ENCODE measurements at regions not wholly inside any gene's neighbourhood (a gene's known extent, or its start where the extent isn't known, plus 50 kb on each side); places are given as distances from the start of the nearest gene placed in this dataset.

DNA sequence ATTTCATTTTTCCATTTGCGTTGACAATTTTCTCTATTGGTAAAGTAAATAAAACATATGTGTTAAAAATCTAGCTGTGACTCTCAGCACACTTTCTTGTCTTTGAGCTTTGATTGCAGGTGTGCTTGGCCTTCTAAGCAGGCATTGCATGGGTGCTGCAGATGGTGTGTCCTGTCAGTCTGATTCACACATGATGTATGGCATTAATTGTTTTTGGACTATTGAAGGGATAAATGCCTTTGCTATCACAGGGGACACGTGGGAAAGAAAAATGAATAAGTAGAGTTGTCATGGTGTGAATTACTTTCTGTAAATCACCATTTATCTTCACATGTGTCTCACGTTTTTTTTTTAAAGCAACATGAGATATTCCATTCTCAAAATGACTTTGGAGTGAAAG, 211.3 kb upstream of the NAV3 start:
- DNase-seq = no peak

DNA sequence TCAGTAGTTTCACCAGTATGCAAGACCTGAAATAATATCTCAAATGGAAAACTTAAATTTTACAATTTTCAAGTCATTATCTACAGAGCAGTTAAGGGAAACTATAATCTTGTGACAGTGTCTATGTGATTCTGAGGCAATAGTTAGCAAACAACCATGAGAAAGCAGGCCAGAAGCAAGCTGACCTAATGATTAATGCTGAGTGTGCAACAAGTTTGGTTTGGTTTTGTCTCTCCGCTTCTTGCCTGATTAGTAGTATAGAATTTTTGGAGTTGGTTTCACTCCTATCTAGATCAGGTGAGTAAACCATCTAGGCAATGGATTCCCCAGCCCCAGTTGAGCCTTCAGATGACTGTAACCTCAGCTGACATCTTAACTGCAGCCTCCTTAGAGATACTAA, 212.9 kb upstream of the NAV3 start:
- no peak for DNase-seq

DNA sequence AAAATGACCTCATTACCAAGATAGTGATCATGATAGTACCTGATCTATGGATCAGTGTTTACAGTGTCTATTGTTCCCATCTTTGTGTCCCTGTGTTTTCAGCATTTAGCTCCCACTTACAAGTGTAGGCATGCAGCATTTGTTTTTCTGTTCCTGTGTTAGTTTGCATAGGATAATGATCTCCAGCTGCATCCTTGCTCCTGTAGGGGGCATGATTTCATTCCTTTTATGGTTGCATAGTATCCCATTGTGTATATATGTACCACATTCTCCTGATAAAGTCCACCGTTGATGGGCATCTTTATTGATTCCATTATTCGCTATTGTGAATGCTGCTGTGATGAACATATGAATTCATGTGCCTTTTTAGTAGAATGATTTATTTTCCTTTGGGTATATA, 215.4 kb upstream of the NAV3 start:
- no peak for DNase-seq

DNA sequence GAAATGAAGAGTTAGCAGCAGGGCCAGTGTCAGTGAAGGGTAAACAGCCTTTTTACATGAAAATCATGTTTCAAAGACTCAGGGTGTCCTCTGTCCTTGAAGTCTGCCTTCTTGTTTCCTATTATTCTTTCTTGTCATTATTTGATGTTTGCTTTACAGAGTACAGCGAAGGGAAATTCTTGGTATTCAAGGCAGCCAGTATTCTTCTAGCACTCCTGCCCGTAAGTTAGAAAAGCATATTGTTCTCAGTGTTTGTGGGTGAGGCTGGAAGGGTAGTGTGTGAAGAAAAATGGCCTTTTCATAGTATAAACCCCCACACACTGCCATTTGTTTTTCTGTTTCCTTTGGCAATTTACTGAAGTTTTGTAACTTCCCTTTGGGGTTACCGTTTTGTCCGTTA, 217.3 kb upstream of the NAV3 start:
- DNase-seq = no peak

DNA sequence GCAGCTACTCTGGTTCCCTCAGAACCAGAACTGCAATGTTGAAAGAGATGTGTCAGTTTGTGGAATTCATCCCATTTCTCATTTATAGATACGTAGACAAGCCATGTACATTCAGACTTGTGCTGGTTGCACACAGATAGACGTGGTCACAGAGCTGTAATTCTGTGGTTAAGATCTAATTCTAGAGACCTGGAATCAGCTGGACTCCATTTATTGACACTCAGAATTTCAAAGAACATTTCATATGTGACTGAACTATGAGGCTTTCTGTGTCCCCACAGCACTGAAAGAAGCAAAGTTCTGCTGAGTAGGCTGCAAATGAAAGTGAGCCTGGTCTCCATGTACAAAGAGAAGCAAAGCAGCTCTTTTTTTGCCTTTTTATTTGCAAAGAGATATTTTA, 220.2 kb upstream of the NAV3 start:
- no peak for DNase-seq

DNA sequence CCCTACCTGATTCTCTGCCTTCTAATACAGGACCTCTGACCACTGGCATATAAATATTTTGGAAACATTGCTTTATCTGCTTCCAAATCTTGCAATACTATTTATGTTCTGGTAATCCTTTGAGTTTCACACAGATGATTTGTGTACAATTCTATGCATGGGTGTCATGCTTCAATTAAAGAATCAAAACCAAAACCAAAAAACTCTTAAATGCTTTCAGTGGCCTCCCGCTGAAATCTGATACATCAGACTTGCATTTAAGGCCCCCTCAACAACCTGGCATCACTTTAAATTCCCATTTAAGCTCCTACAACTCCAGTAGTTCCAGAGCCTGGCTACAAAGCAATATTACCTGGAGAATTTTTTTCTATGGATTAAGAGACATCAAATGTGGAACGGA, 221.7 kb upstream of the NAV3 start:
- DNase-seq = no peak

DNA sequence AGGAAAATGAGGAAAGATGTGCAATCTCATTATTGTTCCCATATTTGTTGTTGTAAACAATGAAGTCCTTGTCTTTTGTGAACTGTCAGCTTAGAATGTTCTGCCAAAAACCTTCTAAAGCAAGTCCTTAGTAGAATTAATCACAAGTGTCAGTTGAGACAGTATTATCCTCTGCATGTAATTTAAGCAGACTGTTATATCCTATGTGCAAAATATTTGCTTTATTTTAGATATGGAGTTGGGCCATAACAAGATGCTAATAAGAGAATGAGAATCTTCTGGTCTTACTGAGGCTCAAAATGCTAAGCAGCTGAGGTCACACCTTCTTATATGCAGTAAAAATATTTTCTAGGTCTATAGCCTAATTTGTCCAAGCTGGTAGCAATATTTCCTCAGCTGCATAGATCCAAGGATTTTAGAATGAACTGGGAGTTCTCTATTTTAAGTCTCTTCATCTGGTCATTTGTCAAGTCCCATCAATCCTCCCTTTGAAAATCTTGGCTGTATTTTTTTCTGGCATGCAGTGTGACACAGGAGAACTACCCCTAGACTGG, 222.3 kb upstream of the NAV3 start:
- DNase-seq = no peak

DNA sequence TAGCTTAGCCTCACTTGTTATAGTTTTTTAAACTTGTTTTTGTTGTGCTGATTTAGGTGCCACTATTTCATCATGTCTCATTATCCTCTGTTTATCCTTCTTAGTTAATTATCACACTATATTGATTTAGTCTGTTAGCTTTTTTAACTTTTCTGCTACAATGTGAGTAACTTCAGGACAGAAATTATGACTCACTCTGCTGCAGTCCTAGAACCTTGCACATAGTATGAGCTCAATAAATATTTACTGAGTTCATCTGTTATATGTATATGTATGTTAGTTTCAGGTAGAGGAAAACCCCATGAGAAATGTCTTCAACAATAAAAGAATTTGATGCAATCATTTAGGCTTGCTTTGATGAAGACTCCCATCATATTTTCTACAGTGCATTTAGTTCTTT, 224.3 kb upstream of the NAV3 start:
- DNase-seq = no peak

DNA sequence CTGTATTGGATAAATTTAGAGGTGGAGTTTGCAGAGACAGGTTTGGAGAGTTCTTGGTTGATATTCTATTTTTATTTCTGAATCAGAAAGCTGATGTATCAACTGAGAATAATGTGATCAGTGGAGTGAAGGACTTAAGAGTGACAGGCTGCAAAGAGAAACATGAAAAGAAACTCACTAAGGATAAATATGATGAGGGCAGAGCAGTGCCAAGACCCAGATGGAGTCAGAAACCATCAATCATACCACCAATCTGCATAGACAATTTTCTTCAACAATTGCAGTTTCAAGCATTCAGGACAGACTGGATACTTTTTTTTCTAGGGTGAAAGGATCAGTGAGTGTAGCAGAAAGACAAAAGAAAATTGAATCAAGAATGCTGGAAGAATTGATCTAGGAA, 226.7 kb upstream of the NAV3 start:
- DNase-seq = no peak

DNA sequence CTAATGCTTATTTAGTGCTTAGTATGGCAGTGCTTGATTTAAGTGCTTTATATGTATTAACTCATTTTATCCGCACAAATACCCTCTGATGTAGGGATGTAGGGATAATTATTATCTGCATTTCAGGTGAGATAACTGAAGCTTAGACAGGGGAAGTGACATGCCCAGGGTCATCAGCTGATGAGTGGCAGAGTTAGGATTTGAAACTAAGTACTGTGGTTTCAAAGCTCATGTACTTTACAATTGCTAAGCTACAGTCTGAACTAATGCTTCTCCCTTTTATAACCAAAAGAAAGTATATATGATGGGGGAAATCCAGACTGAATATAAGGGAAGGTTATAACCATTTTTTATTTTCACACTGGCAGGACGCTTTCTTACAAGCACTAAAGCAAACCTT, 229.6 kb upstream of the NAV3 start:
- DNase-seq = no peak

DNA sequence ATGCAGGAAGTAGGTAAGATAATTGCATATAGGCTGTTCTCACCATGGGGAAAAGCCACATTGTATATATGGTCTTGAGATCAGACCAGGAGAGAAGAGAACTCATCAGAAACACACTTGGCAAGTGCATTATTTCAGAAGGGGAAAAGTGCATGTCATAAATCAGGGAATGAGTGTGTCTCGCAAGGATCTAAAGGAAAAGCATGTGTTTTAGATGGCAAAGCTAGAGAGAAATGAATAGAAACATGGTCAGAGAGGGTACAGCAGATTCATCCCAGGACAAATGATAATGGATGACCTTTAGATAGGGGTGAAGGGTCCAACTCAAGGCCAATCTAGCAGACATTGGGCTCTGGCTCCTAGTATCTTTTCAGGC, 230.2 kb upstream of the NAV3 start:
- DNase-seq = no peak

DNA sequence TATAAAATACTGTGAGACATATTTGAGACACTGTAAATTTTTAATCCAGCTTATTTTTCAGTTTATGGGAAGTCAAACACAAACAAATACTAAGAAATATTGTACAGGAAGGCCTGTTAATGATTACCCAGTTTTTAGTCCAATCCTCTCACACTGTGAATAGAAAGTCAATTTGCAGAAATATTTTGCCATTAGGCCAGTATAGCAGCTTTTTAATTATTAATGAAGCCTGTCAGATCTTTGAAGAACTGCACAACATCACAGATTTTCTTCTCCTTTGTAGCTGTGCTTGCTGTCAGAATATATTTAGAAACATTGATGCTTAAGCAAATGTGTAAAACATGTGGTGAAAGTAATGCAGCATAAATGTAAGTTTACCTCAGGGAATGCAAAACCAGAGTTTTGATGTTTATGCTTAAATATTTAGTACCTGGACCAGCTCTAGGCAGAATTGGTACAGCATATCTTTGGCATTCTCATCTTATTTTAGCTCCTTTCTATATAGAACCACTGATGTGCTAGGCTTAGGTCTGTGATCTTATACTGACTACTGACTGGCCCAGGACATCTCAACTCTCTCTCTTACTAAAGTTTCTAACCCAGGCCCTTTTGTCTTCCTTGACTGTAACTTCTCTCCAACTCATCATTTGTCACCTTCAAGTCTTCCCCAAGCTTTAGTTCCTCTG, 230.8 kb upstream of the NAV3 start:
- no peak for DNase-seq

DNA sequence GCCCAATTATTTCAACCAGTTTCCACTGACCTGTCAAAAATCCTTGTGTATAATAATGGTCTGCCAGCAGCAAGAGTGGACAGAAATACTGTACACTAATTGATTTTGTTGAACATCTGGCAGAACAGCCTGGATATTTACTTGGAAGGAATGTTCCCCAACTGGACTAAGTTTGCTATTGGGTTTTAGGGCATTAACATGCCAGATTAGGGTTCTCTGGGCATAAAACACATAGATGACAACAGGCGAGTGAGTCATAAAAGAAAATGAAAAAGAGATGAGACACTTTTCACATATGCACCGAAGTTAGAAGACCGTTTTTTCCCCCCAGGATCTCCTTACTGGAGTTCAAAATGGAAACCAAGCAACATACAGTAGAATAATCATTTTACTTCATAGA, 236.3 kb upstream of the NAV3 start:
- DNase-seq = no peak

DNA sequence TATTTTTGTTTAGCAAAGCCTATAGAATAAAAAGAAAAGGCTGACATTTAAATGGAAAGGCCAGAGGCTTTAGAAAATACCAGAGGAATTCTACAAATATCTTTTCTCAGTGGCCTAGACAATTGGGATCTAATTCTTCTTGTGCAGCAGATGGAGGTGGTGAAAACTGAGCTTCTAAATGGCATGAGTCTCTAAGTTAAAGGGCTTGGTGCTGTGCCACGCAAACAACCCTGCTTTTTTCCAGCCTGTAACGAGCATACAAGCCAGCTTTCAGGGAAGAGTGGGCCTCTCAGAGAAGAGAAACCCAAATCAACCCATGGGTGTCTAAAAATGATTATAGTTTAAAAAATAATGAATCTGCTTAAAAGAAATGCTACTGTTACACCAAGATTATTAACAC, 237.9 kb upstream of the NAV3 start:
- DNase-seq = no peak

DNA sequence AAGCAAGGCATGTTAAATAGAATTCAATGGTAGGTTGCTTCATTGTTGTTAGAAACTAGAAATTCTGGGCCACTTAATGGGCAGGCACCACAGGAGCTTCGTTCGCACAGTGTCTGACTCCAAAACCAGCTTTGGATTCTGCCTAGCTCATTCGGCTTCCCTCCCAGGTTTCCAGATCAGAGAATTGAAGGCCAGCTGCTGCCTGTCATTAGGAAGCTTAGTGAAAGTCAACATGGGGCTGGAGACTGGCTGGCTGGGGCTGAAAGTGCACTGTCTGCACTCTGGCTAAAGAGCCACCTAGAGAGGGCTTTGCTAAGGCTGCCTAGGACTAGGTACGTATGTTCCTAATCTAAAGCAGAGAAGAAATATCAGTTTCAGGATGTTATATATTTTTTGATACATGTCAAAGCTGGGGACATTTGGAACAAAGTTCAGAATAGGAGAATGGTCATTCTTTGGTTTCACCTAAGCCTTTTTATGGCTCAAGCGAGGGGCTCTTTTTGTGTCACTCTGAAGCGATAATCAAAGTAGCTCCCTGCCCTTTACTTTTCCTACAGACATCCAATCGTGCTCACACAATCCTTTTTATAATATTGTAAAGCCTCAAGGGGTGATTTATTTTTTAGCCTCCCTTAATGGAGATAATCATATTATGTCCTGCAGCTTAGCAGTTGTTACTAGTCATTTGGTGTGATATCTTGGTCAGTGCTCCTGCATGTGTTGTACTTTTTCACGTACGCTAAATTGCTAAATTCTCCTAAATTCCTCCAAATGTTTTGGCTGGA, 238.5 kb upstream of the NAV3 start:
- no peak for DNase-seq

DNA sequence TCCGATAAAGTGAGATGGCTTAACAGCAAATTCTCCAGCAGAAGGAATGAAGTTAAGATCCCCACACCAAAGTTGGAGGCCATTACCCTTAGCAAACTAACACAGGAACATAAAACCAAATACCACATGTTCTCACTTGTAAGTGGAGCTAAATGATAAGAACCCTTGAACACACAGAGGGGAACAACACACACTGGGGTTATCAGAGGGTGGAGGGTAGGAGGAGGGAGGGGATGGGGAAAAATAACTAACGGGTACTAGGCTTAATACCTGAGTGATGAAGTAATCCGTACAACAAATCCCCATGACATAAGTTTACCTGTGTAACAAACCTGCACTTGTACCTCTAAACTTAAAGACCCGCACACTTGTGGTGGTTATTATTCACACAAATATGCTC, 240.4 kb upstream of the NAV3 start:
- DNase-seq = no peak

DNA sequence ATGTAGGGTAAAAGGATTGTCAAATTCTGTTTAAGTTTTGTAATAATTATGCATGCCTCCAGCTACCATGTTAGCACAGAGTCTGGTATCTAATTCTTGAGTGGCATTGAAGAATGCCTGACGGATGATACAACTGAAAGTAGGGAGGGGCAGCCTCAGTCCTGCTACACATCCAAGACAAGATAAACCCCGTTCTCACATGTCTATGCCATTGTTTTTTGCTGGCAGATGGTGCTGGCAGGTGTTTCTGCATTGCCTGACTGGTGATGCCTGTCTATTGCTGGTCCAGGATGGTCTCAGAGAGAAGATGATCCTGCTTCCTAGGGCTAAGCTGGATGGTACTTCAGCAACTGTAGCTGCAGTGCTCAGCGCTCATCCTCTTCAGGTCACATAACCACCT, 245.8 kb upstream of the NAV3 start:
- no peak for DNase-seq

DNA sequence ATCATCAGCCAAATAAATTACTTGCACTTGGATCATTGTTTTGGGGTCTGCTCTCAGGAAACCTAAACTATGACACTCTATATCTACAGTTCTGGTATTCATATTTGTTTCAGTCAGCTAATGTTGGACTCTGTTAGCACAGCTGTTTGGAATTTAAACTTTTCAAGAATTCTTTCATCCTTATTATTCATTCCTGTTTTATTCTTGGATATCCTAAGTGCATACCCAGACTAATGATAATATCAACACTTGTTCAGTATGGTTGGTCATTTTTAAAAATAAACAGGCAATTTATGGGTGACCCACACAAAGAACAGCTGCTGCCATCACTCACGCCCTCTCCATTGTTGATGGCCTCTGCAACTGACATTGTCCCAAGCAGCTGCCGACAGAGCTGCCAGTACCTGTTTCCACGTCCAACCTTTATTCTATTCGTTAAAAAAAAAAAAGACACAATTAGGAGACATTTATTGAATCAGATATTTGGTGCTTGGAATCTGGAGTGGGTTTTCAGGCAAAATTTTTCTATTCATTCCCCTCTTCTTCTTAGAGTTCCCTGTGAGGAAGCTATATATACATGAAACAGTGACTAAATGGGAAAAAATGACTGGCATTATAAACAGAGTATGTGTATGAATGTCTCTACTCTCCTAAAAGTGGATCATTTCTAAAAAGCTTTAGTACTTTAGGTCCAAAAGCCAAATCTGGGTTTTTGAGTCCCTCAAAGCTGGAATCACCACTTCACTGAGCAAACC, 252.1 kb upstream of the NAV3 start:
- DNase-seq = no peak

DNA sequence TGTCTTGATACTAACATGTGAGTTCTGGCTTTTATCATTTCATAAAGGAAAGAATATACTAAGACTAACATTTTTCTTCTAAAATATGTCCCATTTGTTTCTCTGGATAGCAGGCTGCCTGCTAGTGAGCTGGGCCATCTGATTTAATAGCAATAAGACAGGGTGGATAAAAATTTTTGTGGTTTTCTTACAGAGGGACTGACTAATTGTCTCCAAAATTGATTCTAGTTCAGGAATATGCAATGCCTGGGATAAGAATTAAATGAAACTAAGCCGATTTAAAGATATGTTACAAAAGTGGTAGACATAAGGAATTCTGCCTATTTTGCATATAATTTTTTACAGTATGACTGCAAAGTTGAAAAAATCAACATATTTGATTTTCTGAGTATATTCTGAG, 252.9 kb upstream of the NAV3 start:
- DNase-seq = no peak

DNA sequence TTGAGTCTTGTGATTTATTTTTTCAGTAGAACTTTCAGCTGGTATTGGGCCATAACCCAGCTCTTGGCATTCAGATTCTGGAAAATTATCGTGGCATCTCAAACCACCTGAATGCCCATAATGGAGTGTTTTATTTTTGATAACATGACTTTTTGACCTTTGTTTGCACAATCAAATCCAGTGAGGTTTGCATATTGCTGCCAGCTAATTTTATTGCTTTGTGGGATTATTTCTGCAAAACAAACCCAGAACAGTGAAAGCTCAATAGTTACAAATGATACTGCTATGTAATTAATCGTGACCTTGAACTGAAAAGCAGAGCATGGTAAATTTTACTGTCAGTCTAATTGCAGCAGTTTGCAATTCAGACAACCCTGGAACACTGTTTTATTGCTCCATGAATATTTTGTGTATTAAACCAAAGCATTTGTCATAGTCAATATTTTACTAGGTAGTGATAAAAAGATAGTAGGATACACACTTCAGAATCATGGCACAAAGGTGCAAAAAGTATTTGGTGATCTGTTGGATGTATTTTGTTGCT, 255.2 kb upstream of the NAV3 start:
- no peak for DNase-seq

DNA sequence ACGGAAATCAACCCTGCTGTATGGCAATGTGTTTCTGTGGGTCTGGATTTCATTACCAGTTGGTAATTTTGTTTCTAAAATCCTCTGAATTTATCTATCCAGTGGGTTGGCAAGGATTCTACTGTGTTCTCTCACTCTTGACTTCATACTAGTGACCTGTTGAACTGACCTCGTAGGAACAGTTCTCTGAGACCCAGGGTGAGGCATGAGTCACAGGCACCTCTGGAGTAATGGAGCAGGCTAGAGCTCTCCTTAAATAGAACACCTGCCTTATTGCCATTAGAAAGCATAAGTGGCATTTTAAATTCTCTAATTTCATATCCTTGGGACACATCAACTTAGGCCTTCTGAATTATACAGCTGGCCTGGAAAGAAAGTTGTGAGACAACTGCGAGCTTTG, 258.3 kb upstream of the NAV3 start:
- no peak for DNase-seq

DNA sequence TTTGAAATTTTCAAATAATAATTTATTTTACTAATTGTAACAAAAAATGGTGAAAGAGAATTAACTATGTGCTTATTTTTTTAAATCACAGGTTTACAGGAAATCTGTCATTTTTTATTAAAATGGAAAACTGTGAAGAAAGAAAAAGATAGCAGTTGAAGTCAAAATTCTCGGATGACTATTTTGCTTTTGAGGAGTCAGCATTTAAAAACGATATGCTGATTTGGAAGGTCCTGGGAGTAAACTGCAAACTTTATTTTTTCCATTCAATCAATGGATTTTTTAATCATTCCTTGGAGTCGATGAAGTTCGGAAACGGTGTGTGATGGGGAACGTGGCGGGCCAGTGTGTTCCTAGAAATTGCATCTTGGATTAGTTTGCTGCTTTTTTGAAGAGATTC, 258.9 kb upstream of the NAV3 start:
- DNase-seq = no peak

DNA sequence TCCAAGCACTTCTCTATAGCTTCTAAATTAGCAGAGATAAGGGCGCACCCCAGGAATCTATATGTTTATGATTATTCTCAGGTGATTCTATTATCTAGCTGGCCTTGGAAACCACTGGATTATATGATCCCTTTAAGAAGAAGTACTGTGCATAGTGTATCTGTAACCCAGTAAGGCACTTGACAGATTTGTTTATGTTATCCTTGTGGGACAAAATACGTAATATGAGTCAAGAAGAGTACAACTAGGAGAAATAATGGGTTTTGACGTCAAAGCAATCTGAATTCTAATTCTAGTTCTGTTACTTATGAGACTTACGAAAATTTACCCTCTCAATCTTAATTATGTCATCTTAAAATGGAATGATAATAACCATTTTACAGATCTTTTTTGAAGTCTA, 259.6 kb upstream of the NAV3 start:
- no peak for DNase-seq

DNA sequence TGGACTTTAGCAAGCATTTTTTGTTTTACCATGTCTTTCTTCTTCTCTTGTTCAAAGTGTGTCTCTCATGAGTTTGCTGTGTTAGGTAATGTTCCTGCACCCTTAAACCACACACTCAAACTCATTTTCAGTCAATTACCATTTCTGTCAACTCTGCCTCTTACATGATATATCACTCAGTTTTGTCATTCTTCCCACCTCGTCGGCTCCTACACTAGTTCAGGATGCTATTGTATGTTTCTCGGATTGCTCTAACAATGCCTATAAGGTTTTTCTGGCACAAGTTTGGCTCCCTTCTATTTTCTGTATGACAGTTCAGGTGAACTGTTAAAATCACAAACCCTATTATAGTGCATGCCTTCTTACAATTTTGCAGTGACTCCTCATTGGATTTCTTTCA, 260.8 kb upstream of the NAV3 start:
- no peak for DNase-seq
